ENCODE measurements at regions not wholly inside any gene's neighbourhood (a gene's known extent, or its start where the extent isn't known, plus 50 kb on each side); places are given as distances from the start of the nearest gene placed in this dataset.
A peak's percentile ranks its signal among the peaks of the same experiment; 100 is the strongest.

DNA sequence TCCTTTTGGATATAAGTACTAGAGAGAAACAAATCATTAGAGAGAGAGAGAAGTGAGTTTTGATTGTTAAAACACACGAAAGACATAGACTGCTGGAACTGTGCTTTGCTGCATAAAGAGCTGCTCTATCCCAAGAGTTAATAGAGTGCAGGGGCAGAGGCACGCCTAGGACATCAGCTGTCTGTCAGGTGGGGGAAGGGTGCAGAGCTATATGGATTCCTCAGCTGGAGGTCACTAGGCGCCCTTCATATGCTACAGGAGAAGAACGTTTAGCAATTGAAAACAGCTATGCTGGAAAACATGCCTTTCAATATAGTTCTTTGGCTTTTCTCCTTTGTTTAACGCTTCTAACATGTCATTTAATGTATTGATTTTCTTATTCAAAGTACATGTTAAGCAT, 169.0 kb upstream of the MCHR2 start:
- 10% methylated on average over 5 of the region's 5 CpGs for WGBS
- H3K36me3 ChIP-seq (ENCODE audit: insufficient read depth, low read length) = no peaks in the 10 kb centered on the region
- H3K9ac ChIP-seq (ENCODE audit: low read depth, low read length) = no peak overlapping the region
- no peak overlapping the region for H3K4me3 ChIP-seq (ENCODE audit: low read length)
- peak overlapping the region; percentile 53; the same call in 1 of the 2 replicates for H3K27ac ChIP-seq (ENCODE audit: low read depth, low read length)
- peaks cover 59% of the 10 kb centered on the region for H3K4me1 ChIP-seq (ENCODE audit: insufficient read depth, low read length)
- H3K9me3 ChIP-seq (ENCODE audit: insufficient read depth, low read depth, low read length) = no peaks in the 10 kb centered on the region
- H3K27me3 ChIP-seq (ENCODE audit: insufficient read depth, low read length) = no peaks in the 10 kb centered on the region

DNA sequence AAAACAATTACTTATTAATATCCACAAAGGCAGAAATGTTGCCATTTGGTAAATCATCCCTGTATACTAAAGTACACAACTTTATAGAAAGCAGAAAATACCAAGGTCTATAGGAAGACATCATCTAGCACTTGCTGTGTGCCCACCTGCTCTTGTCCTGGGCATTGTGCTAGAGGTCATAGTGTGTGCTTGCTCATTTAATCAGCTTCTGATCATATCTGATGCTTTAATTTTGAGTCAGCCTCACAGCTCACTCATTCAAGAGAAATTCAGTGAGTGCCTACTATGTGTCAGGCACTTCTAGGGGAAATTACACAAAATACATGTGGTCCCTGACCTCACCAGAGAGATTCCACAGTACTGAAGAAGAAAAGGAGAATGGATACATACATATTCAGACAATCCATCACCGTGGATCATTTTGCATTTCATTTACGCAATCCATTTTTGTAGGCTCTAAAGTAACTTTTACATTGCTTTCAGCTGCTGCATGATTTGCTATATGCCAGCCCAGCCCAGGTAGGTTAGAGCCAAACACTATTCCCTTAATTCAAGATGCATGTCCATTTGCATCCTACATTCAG, 167.9 kb upstream of the MCHR2 start:
- Histone ChIP-seq H3K4me3 (ENCODE audit: low read length) (no peak overlapping the region), H3K27me3 (ENCODE audit: insufficient read depth, low read length) (no peaks in the 10 kb centered on the region), H3K9me3 (ENCODE audit: insufficient read depth, low read depth, low read length) (no peaks in the 10 kb centered on the region), H3K27ac (ENCODE audit: low read depth, low read length) (peak overlapping the region; percentile 16; the same call in 1 of the 2 replicates), H3K36me3 (ENCODE audit: insufficient read depth, low read length) (no peaks in the 10 kb centered on the region), H3K4me1 (ENCODE audit: insufficient read depth, low read length) (peaks cover 48% of the 10 kb centered on the region), H3K9ac (ENCODE audit: low read depth, low read length) (no peak overlapping the region)
- WGBS = 87% methylated on average over 2 of the region's 2 CpGs

DNA sequence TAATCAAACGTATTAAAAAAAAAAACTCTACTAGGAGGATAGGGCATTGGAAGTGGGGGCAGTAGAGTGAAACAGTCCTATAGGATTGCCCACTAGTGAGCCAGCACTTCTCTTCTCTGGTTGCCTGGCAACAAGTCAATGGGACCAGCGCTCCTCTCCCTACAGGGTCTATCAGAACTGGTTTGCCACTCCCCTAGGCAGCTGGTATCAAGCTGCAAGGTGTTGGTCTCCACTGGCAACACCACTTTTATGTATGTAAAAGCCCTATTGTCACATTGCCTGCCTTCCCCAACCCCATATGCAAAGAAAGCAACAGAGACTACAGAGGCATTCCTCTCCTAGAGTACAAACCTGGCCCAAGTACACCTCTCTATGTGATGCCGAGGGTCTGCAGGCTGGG, 166.9 kb upstream of the MCHR2 start:
- H3K4me3 ChIP-seq (ENCODE audit: low read length) = no peak overlapping the region
- H3K27ac ChIP-seq (ENCODE audit: low read depth, low read length) = peak overlapping the region; percentile 20; the same call in 1 of the 2 replicates
- no peak overlapping the region for H3K9ac ChIP-seq (ENCODE audit: low read depth, low read length)
- H3K9me3 ChIP-seq (ENCODE audit: insufficient read depth, low read depth, low read length) = no peaks in the 10 kb centered on the region
- no peaks in the 10 kb centered on the region for H3K36me3 ChIP-seq (ENCODE audit: insufficient read depth, low read length)
- peaks cover 41% of the 10 kb centered on the region for H3K4me1 ChIP-seq (ENCODE audit: insufficient read depth, low read length)
- no peaks in the 10 kb centered on the region for H3K27me3 ChIP-seq (ENCODE audit: insufficient read depth, low read length)
- WGBS = 59% methylated on average over 2 of the region's 3 CpGs

DNA sequence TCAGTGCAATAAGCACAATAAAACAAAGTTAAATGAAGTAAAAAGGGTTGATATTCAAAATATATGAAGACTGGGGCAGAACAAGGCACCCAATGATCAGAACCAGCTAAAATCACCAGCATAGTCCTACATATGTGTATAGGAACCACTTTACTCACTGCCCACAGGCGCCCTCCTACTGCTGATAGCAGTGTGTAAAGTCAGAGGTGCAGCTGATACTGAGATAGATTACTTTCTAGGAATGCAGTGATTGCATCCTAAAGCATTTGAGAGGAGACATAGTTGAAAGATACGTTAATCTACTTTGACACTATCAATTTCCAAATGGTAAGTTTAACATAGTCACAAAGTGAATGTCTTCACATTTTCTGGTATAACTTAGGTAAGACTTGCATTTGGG, 161.1 kb upstream of the MCHR2 start:
- Histone ChIP-seq H3K27me3 (ENCODE audit: insufficient read depth, low read length) (no peaks in the 10 kb centered on the region), H3K4me1 (ENCODE audit: insufficient read depth, low read length) (peaks cover 3% of the 10 kb centered on the region; the same call in 1 of the 2 replicates), H3K36me3 (ENCODE audit: insufficient read depth, low read length) (no peaks in the 10 kb centered on the region), H3K27ac (ENCODE audit: low read depth, low read length) (no peak overlapping the region), H3K9ac (ENCODE audit: low read depth, low read length) (no peak overlapping the region), H3K9me3 (ENCODE audit: insufficient read depth, low read depth, low read length) (no peaks in the 10 kb centered on the region), H3K4me3 (ENCODE audit: low read length) (no peak overlapping the region)
- 85% methylated on average over 1 of the region's 2 CpGs for WGBS

DNA sequence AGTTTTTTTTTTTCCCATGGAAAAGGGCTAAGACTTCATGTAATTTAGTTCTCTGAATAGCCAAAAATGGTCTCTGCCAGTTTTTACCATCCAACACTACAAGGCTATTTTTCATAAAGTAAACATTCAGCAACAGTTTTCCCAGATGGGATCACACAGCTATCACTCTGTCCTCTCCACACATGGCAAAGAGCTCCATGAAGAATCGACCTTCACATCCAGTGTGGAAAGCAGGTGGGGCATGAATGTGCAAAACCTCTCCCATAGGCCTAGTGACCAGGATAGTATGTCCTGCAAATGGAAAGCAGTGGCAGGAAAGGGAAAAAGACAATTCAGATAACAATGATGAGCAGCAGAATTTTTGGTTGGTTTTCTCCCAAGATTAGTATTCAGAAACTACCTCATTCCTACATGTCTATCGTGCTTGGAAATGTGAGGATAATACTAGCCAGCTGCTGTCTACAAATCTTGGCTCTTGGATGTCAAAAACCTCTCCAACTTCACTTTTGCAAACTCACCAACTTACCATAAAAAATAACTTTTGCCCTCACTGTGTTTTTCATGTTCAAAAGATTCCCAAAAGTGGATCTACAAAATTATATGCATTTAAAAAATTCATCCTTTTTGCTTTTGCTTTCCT, 159.7 kb upstream of the MCHR2 start:
- no peaks in the 10 kb centered on the region for H3K27me3 ChIP-seq (ENCODE audit: insufficient read depth, low read length)
- no peaks in the 10 kb centered on the region for H3K9me3 ChIP-seq (ENCODE audit: insufficient read depth, low read depth, low read length)
- WGBS = 92% methylated on average over 2 of the region's 2 CpGs
- no peak overlapping the region for H3K4me3 ChIP-seq (ENCODE audit: low read length)
- no peak overlapping the region for H3K27ac ChIP-seq (ENCODE audit: low read depth, low read length)
- H3K4me1 ChIP-seq (ENCODE audit: insufficient read depth, low read length) = no peaks in the 10 kb centered on the region
- H3K36me3 ChIP-seq (ENCODE audit: insufficient read depth, low read length) = no peaks in the 10 kb centered on the region
- no peak overlapping the region for H3K9ac ChIP-seq (ENCODE audit: low read depth, low read length)

DNA sequence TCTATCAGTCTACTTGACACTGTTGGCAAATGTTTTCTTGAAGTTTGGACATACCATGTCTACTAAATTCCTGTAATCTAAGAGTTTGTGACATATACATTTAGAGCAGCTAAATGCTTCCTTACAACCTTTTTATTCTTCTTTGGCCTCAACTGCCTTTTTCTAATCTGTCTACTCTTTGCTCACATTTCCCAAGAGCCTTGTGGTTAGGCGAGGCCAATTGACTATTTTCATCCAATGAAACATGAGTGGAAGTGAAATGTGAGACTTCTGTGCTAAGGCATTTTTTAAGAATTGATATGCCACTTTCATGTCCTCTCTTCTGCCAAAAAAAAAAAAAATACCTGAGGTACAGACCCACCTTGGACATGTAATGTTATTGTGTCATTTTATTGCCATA, 158.2 kb upstream of the MCHR2 start:
- Histone ChIP-seq H3K27ac (ENCODE audit: low read depth, low read length) (no peak overlapping the region), H3K4me3 (ENCODE audit: low read length) (no peak overlapping the region), H3K9ac (ENCODE audit: low read depth, low read length) (no peak overlapping the region), H3K27me3 (ENCODE audit: insufficient read depth, low read length) (no peaks in the 10 kb centered on the region), H3K9me3 (ENCODE audit: insufficient read depth, low read depth, low read length) (no peaks in the 10 kb centered on the region), H3K4me1 (ENCODE audit: insufficient read depth, low read length) (no peaks in the 10 kb centered on the region), H3K36me3 (ENCODE audit: insufficient read depth, low read length) (no peaks in the 10 kb centered on the region)
- no CpG with 5 or more reads among the region's 1 CpG for WGBS

DNA sequence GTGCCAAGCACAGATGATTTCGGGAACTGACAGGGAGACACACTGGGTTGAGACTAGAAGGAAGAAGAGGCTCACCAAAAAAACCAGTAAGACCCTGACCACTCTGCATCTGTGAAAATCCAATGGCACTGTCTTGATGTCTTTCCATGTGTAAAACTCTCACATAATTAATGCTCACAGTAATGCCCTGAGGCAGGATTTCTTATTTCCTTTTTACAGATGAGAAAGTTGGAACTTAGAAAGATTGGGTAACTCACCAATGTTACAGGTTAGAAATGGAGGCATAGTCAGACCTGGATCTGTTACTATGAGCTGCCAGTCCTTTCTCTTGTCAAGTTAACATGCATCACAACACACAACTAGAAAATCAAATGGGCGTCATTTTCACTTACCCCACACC, 151.0 kb upstream of the MCHR2 start:
- Histone ChIP-seq H3K27ac (ENCODE audit: low read depth, low read length) (no peak overlapping the region), H3K9me3 (ENCODE audit: insufficient read depth, low read depth, low read length) (no peaks in the 10 kb centered on the region), H3K4me3 (ENCODE audit: low read length) (no peak overlapping the region), H3K36me3 (ENCODE audit: insufficient read depth, low read length) (no peaks in the 10 kb centered on the region), H3K27me3 (ENCODE audit: insufficient read depth, low read length) (no peaks in the 10 kb centered on the region), H3K9ac (ENCODE audit: low read depth, low read length) (no peak overlapping the region), H3K4me1 (ENCODE audit: insufficient read depth, low read length) (no peaks in the 10 kb centered on the region)
- WGBS = 89% methylated on average over 2 of the region's 2 CpGs

DNA sequence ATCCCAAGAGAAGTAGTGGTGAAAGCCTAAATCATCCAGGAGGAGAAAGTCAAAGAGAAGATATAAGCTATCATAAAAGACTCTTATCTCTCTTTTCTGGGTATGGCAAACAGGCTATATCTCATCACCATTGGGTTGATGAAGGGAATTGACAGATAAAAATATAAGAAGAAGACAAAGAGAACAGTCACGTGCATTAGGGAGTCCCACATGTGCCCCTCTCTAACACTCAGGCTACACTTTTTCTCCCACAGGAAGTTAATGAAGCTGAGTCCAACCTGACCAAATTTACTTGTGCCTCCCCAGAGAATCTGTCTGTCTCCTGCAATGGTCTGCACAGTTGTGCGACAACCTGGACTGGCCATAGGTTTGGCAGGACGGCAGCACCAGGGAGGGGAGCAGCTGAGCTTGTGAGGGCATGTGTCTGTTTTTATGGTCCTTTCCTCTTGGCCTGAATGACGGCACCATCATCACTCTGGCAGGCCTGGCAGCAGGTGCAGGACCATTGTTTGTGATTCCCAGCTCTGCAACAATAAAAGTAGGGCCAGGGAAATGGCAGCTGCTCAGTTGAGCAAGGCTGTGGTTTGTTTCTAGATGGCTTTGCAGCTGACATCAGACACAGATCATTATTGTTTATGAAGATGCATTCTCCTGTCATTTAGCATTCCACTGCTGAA, 144.5 kb upstream of the MCHR2 start:
- 96% methylated on average over 4 of the region's 4 CpGs for WGBS
- no peak overlapping the region for H3K4me3 ChIP-seq (ENCODE audit: low read length)
- no peak overlapping the region for H3K27ac ChIP-seq (ENCODE audit: low read depth, low read length)
- H3K9ac ChIP-seq (ENCODE audit: low read depth, low read length) = no peak overlapping the region
- H3K27me3 ChIP-seq (ENCODE audit: insufficient read depth, low read length) = no peaks in the 10 kb centered on the region
- H3K4me1 ChIP-seq (ENCODE audit: insufficient read depth, low read length) = no peaks in the 10 kb centered on the region
- H3K9me3 ChIP-seq (ENCODE audit: insufficient read depth, low read depth, low read length) = no peaks in the 10 kb centered on the region
- no peaks in the 10 kb centered on the region for H3K36me3 ChIP-seq (ENCODE audit: insufficient read depth, low read length)

DNA sequence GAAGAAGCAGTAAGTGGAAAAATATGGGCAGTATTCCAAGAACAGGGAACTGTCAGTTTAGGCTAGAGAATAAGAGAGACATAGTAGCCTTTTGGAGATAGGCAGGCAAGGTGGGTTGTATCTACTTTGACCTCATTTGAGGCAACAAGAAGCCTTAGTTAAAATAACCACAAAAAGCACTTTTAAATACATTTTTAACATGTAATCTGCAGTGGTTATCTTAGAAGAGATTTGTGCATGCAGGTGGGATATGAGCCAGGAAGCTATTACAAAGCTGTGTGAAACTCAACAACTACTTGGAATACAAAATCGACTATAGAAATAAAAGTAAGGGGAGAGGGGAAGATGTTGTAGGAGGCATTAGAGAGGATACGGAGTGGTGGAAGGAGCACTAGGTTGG, 143.7 kb upstream of the MCHR2 start:
- H3K27me3 ChIP-seq (ENCODE audit: insufficient read depth, low read length) = no peaks in the 10 kb centered on the region
- H3K36me3 ChIP-seq (ENCODE audit: insufficient read depth, low read length) = no peaks in the 10 kb centered on the region
- WGBS = 98% methylated on average over 2 of the region's 2 CpGs
- H3K9ac ChIP-seq (ENCODE audit: low read depth, low read length) = no peak overlapping the region
- H3K4me1 ChIP-seq (ENCODE audit: insufficient read depth, low read length) = no peaks in the 10 kb centered on the region
- no peak overlapping the region for H3K4me3 ChIP-seq (ENCODE audit: low read length)
- no peak overlapping the region for H3K27ac ChIP-seq (ENCODE audit: low read depth, low read length)
- no peaks in the 10 kb centered on the region for H3K9me3 ChIP-seq (ENCODE audit: insufficient read depth, low read depth, low read length)

DNA sequence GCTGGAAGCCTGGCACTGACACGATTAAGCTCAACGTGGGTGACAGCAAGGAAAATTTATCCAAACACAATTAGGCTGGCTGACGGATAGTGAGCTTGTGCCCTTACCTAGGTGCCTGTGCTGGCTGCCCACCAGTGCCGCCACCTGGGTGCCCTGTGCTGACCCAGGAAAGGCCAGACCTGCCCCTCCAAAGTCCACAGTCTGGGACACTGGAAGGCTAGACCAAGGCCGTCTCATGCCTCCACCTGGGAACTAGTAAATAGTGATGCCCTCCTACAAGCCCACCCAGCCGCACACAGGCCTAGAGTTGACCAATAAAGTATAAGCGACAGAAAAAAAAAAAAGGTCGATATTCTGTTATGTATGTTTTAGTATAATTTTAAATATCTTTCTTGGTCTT, 142.6 kb upstream of the MCHR2 start:
- Histone ChIP-seq H3K27me3 (ENCODE audit: insufficient read depth, low read length) (no peaks in the 10 kb centered on the region), H3K9ac (ENCODE audit: low read depth, low read length) (no peak overlapping the region), H3K9me3 (ENCODE audit: insufficient read depth, low read depth, low read length) (no peaks in the 10 kb centered on the region), H3K4me3 (ENCODE audit: low read length) (no peak overlapping the region), H3K4me1 (ENCODE audit: insufficient read depth, low read length) (no peaks in the 10 kb centered on the region), H3K27ac (ENCODE audit: low read depth, low read length) (no peak overlapping the region), H3K36me3 (ENCODE audit: insufficient read depth, low read length) (no peaks in the 10 kb centered on the region)
- 96% methylated on average over 7 of the region's 8 CpGs for WGBS

DNA sequence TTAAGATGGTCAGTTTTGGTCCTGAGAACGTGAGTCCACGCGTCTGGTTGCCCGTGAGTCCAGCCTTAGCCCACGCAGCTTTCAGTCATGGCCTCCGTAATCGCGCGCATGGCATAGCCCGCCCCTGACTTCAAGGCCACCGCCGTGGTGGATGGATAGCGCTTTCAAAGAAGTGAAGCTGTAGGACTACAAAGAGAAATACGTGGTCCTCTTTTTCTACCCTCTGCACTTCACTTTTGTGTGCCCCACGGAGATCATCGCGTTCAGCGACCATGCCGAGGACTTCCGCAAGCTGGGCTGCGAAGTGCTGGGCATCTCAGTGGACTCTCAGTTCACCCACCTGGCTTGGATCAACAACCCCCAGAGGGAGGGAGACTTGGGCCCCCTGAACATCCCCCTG, 142.0 kb upstream of the MCHR2 start:
- no peaks in the 10 kb centered on the region for H3K9me3 ChIP-seq (ENCODE audit: insufficient read depth, low read depth, low read length)
- H3K4me1 ChIP-seq (ENCODE audit: insufficient read depth, low read length) = no peaks in the 10 kb centered on the region
- H3K36me3 ChIP-seq (ENCODE audit: insufficient read depth, low read length) = no peaks in the 10 kb centered on the region
- WGBS = 94% methylated on average over 21 of the region's 21 CpGs
- no peak overlapping the region for H3K9ac ChIP-seq (ENCODE audit: low read depth, low read length)
- no peak overlapping the region for H3K4me3 ChIP-seq (ENCODE audit: low read length)
- H3K27ac ChIP-seq (ENCODE audit: low read depth, low read length) = no peak overlapping the region
- H3K27me3 ChIP-seq (ENCODE audit: insufficient read depth, low read length) = no peaks in the 10 kb centered on the region
